ENCODE measurements at regions not wholly inside any gene's neighbourhood (a gene's known extent, or its start where the extent isn't known, plus 50 kb on each side); places are given as distances from the start of the nearest gene placed in this dataset.

DNA sequence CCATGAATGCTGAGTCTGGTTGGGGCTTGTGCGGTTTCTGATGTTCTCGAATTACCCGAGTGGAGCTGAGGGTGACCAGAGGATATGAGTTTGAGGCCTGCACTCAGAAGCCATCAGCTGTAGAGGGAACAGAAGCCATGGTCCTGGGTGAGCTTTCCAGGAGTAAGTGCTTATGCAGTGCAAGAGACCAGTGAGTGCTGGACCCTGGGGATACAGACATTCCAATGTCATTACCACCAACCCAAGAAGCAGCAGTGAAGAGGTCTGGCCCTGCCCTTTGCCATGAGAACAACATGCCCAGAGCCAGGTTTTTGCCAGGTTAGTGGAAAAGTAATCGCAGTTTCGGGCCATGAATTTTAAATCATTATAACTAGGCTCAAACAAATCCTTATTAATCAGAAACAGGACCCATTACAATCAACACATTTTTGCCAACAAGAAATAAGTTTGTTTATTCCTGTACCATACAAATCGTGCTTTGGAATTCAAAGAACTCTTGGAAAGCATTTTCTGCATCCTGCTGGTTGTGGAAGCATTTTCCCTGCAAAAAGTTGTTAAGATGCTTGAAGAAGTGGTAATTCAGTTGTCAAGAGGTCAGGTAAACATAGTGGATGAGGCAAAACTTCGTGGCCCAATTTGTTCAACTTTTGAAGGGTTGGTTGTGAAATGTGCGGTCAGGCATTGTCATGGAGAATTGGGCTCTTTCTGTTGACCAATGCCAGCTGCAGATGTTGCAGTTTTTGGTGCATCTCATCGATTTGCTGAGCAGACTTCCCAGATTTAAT, 154.6 kb downstream of the SYK start:
- Histone ChIP-seq H2BK120ac (replicated peaks; ENCODE audit: low read depth, low read length) (no peak overlapping the region), H3K23ac (ENCODE audit: insufficient read length) (no peak overlapping the region), H4K5ac (ENCODE audit: insufficient read length, low read depth, low read length) (no peak overlapping the region), H3K36me3 (ENCODE audit: control insufficient read depth in 2 of 4, insufficient read depth in 4 of 4, low read length in 3 of 4) (no peaks in the 10 kb centered on the region), H3K9me3 (ENCODE audit: insufficient read depth in 2 of 2, low read depth in 1 of 2, low read length in 1 of 2) (no peaks in the 10 kb centered on the region), H3K79me2 (ENCODE audit: control insufficient read depth in 1 of 2, insufficient read depth in 2 of 2, low read length in 2 of 2) (no peaks in the 10 kb centered on the region), H3K18ac (ENCODE audit: extremely low read depth, low read length) (no peak overlapping the region), H3K4ac (replicated peaks; ENCODE audit: insufficient read length, low read depth, low read length) (no peak overlapping the region), H3K56ac (replicated peaks; ENCODE audit: insufficient read length, low read depth, low read length) (no peak overlapping the region), H3K23me2 (ENCODE audit: low read depth, low read length) (no peaks in the 10 kb centered on the region), H4K20me1 (replicated peaks in 1 of 2; ENCODE audit: control insufficient read depth in 1 of 2, insufficient read depth in 2 of 2, low read length in 2 of 2) (no peaks in the 10 kb centered on the region), H3K14ac (ENCODE audit: insufficient read length) (no peak overlapping the region), H3K9ac (replicated peaks in 1 of 4; ENCODE audit: extremely low read depth in 1 of 4, low read depth in 3 of 4, low read length in 3 of 4) (no peak overlapping the region), H3K4me3 (ENCODE audit: extremely low read depth in 1 of 4, insufficient read depth in 2 of 4, low read depth in 3 of 4, low read length in 4 of 4) (no peak overlapping the region), H2BK12ac (ENCODE audit: low read depth, low read length) (no peak overlapping the region), H3K27ac (ENCODE audit: low read depth, low read length) (no peak overlapping the region), H2AFZ (ENCODE audit: low read length) (no peak overlapping the region), H2BK15ac (ENCODE audit: low read length) (no peak overlapping the region), H4K91ac (replicated peaks; ENCODE audit: insufficient read length, low read length) (no peak overlapping the region), H3K4me1 (replicated peaks in 1 of 4; ENCODE audit: control insufficient read depth in 3 of 4, insufficient read depth in 4 of 4, low read length in 3 of 4) (no peaks in the 10 kb centered on the region), H2BK5ac (ENCODE audit: low read depth, low read length) (no peak overlapping the region), H3K79me1 (ENCODE audit: low read depth, low read length) (no peaks in the 10 kb centered on the region), H2BK20ac (ENCODE audit: low read length) (no peak overlapping the region), H3K4me2 (ENCODE audit: insufficient read depth in 1 of 2, low read depth in 2 of 2, low read length in 2 of 2) (no peak overlapping the region), H4K8ac (ENCODE audit: extremely low read depth, insufficient read depth, low read length) (peak overlapping the region; percentile 8), H2AK5ac (ENCODE audit: low read depth, low read length) (no peak overlapping the region), H3K27me3 (replicated peaks in 1 of 4; ENCODE audit: control insufficient read depth in 3 of 4, extremely low read depth in 1 of 4, insufficient read depth in 3 of 4, low read length in 3 of 4) (no peaks in the 10 kb centered on the region)
- FAIRE-seq = no peak
- WGBS, 2 experiments (ENCODE audit: extremely low coverage in 1 of 2, insufficient coverage in 1 of 2, insufficient read length in 1 of 2, insufficient replicate concordance in 2 of 2, low coverage in 1 of 2, low lambda C conversion rate in 2 of 2, missing lambda C conversion rate in 1 of 2) = 93% methylated on average over 9 of the region's 9 CpGs; no CpG with 5 or more reads in 1 of the 2 experiments
- POLR2A ChIA-PET (ENCODE audit: partially characterized antibody) = interaction anchor here (1.3 kb wide), 1 partner anchor 143 kb away, joined by 3 read pairs; no protein-coding TSS in a partner anchor
- DNase-seq (ENCODE audit: low read depth in 1 of 2, low spot score in 2 of 2) = no peak
- CTCF ChIA-PET (ENCODE audit: partially characterized antibody) = interaction anchor here (0.6 to 5.1 kb wide), 7 partner anchors 8 to 470 kb away, joined by 3 to 23 read pairs (median 4); no protein-coding TSS in a partner anchor
- TF ChIP-seq CBX8 (IDR thresholded peaks at IDR 0.05; ENCODE audit: borderline replicate concordance, low read depth, low read length) = no peak
- TF ChIP-seq, protein P1, sequence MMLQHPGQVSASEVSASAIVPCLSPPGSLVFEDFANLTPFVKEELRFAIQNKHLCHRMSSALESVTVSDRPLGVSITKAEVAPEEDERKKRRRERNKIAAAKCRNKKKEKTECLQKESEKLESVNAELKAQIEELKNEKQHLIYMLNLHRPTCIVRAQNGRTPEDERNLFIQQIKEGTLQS (IDR thresholded peaks at IDR 0.05; ENCODE audit: insufficient read depth, low read depth, low read length) = no peak
- TF ChIP-seq TAF1 (IDR thresholded peaks at IDR 0.05; ENCODE audit: low read depth, low read length) = no peak
- no peak for TF ChIP-seq POLR2AphosphoS5 (IDR thresholded peaks at IDR 0.05; ENCODE audit: low read depth, low read length)
- no peak for TF ChIP-seq RBBP5 (IDR thresholded peaks at IDR 0.05; ENCODE audit: borderline replicate concordance, low read depth, low read length)
- TF ChIP-seq CTBP2 (IDR thresholded peaks at IDR 0.05; ENCODE audit: borderline replicate concordance, insufficient read depth, insufficient read length, low read length) = no peak
- TF ChIP-seq JUND (IDR thresholded peaks at IDR 0.05; ENCODE audit: low read length) = no peak
- TF ChIP-seq, protein P2, sequence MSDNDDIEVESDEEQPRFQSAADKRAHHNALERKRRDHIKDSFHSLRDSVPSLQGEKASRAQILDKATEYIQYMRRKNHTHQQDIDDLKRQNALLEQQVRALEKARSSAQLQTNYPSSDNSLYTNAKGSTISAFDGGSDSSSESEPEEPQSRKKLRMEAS (IDR thresholded peaks at IDR 0.05) = no peak
- TF ChIP-seq SRF (IDR thresholded peaks at IDR 0.05; ENCODE audit: low read depth, low read length) = no peak
- no peak for TF ChIP-seq ZNF274 (IDR thresholded peaks at IDR 0.05; ENCODE audit: borderline replicate concordance, extremely low read depth, low read length)
- no peak for TF ChIP-seq BCL11A (IDR thresholded peaks at IDR 0.05; ENCODE audit: low read depth in 2 of 2, low read length in 2 of 2)
- no peak for TF ChIP-seq RNF2 (IDR thresholded peaks at IDR 0.05; ENCODE audit: borderline replicate concordance, low read depth, low read length, missing control alignments, poor library complexity, severe bottlenecking)
